Kidney (tissue), 13 donors: ENCODE measurements at regions not wholly inside any gene's neighbourhood (a gene's known extent, or its start where the extent isn't known, plus 50 kb on each side); places are given as distances from the start of the nearest gene placed in this dataset.

Source experiments
- DNase-seq, 5 donors: peaks; one replicate each; pipeline ENCODE4 v3.0.0-alpha.2; 2013 to 2020
- FAIRE-seq: peaks from 2 replicates; lab custom pipeline; 2012; peaks lifted over from hg19 to GRCh38; lab: Jason Lieb, UNC
- H3K27ac ChIP-seq, 2 donors: one replicate each; pipeline ENCODE4 v1.7.0; 2013; ENCODE audit warnings: low read depth in 2 of 2, low read length in 2 of 2, inconsistent platforms in 1 of 2
- H3K27me3 ChIP-seq: one replicate; pipeline ENCODE4 v1.7.1; 2013; ENCODE audit warnings: low read length, inconsistent platforms; ENCODE audit not compliant: control insufficient read depth, insufficient read depth
- H3K36me3 ChIP-seq, 3 donors: one replicate each; pipeline versions ENCODE4 v1.7.0 to v1.7.1; 2013; ENCODE audit warnings: low read length in 3 of 3, control low read depth in 1 of 3, inconsistent platforms in 1 of 3; ENCODE audit not compliant: insufficient read depth in 3 of 3, control insufficient read depth in 2 of 3
- H3K4me1 ChIP-seq, 3 donors: one replicate each; pipeline versions ENCODE4 v1.7.0 to v1.7.1; 2013; ENCODE audit warnings: low read length in 3 of 3, inconsistent platforms in 1 of 3, low read depth in 1 of 3; ENCODE audit not compliant: control insufficient read depth in 2 of 3, insufficient read depth in 2 of 3
- H3K4me3 ChIP-seq, 3 donors: one replicate each; pipeline versions ENCODE4 v1.7.0 to v1.8.1; 2013; ENCODE audit warnings: low read length in 3 of 3, control low read depth in 1 of 3, inconsistent platforms in 1 of 3
- H3K9ac ChIP-seq, 3 donors: one replicate each; pipeline versions ENCODE4 v1.7.0 to v1.7.1; 2013; ENCODE audit warnings: low read length in 3 of 3, control low read depth in 1 of 3, inconsistent platforms in 1 of 3
- H3K9me3 ChIP-seq, 3 donors: one replicate each; pipeline versions ENCODE4 v1.7.0 to v1.7.1; 2013; ENCODE audit warnings: low read length in 3 of 3, control low read depth in 1 of 3, inconsistent platforms in 1 of 3; ENCODE audit not compliant: control insufficient read depth in 2 of 3, insufficient read depth in 1 of 3
- intact Hi-C: fragments of 100-400 bp; cut with DNase I; formaldehyde crosslinking; loops from one replicate; pipeline ENCODE4 v1.11.1; 2022
- TF ChIP-seq, protein P1 (sequence below): IDR thresholded peaks from 3 replicates; pipeline ENCODE4 v1.5.1; 2012; ENCODE audit warnings: mild to moderate bottlenecking, moderate library complexity, borderline replicate concordance; ENCODE audit not compliant: insufficient read depth; ENCODE audit errors: extremely low read depth
- donor health status: control.
- donor health status: control.
- donor health status: control.
- donor health status: control.
- donor health status: control.
- donor health status: DM: yes; HTN: yes; CAD: no.
- donor health status: Normal renal cell carcinoma (clear cell type).

DNA sequence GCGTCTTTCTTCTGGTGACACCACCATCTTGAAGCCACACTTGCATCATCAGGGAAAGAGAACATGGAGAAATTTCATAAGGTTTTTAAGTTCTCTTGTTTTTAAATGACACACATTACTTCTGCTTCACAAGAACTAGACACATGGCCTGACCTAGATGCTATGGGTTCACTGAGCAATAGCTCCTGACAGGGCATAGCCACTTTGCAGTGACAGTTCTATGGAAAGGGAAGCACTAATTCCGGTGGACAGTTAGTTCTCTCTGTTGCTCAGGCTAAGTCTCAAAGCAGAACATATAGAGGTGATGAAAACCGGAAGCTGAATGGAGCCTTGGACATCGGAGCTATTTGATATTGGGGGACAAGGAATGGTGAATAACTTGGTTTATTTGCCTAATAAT, 940.1 kb upstream of the WWC1 start:
- Histone ChIP-seq H3K9ac (no peak overlapping the region), H3K9me3 (no peaks in the 10 kb centered on the region), H3K4me3 (no peak overlapping the region), H3K4me1 (no peaks in the 10 kb centered on the region), H3K27ac (no peak overlapping the region), H3K27me3 (no peaks in the 10 kb centered on the region), H3K36me3 (no peaks in the 10 kb centered on the region)
- intact Hi-C loops: no loop called here
- TF ChIP-seq, protein P1, sequence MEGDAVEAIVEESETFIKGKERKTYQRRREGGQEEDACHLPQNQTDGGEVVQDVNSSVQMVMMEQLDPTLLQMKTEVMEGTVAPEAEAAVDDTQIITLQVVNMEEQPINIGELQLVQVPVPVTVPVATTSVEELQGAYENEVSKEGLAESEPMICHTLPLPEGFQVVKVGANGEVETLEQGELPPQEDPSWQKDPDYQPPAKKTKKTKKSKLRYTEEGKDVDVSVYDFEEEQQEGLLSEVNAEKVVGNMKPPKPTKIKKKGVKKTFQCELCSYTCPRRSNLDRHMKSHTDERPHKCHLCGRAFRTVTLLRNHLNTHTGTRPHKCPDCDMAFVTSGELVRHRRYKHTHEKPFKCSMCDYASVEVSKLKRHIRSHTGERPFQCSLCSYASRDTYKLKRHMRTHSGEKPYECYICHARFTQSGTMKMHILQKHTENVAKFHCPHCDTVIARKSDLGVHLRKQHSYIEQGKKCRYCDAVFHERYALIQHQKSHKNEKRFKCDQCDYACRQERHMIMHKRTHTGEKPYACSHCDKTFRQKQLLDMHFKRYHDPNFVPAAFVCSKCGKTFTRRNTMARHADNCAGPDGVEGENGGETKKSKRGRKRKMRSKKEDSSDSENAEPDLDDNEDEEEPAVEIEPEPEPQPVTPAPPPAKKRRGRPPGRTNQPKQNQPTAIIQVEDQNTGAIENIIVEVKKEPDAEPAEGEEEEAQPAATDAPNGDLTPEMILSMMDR: no peak
- DNase-seq: no peak
- FAIRE-seq: no peak

DNA sequence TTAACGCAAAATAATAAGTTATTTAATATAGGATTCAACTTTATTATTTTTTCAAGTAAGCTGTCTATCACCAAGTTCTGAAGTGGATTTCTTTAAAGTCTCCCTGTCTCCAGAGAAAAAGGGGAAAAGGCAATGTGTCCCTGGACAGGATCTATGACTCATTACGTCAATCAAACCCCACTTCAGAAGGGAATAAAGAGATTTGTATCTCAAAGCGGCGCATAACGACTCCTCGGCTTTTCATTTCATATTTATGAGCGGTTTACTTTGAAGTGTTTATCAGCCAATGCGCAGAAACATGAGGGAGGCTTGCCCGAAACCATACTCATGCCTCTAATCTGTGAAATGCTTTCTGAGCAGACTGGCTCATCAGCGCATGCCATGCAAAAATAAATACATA, 938.6 kb upstream of the WWC1 start:
- no peaks in the 10 kb centered on the region for H3K9me3 ChIP-seq

DNA sequence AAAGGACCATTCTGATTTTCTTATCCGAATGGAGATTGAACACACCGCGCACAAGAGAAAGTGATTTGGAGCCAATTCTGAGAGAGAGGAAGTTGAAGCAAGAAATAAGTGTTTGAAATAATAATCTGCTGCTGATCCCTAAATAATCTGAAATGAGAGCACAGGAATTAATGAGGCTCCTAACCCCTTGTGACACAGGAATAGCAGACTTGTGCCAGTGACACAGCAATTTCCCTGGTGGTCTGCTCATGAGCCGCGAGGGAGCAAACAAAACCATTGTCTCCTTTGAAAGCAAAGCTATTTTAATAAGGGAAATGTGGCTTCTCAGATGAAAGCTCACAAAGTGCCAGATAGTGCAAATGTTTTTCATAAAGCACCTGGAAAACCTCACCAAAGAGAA, 936.1 kb upstream of the WWC1 start:
- intact Hi-C loops: no loop called here
- H3K9me3 ChIP-seq: no peaks in the 10 kb centered on the region
- no peaks in the 10 kb centered on the region for H3K27me3 ChIP-seq
- H3K4me1 ChIP-seq: no peaks in the 10 kb centered on the region
- no peak for DNase-seq
- H3K36me3 ChIP-seq: no peaks in the 10 kb centered on the region
- no peak overlapping the region for H3K9ac ChIP-seq
- FAIRE-seq: no peak
- TF ChIP-seq, protein P1: no peak
- H3K4me3 ChIP-seq: no peak overlapping the region
- no peak overlapping the region for H3K27ac ChIP-seq

More for the DNA sequence above, 938.6 kb upstream of the WWC1 start:
- H3K27me3 ChIP-seq: no peaks in the 10 kb centered on the region
- H3K27ac ChIP-seq: no peak overlapping the region
- no peak overlapping the region for H3K4me3 ChIP-seq
- H3K9ac ChIP-seq: no peak overlapping the region
- intact Hi-C loops: no loop called here
- FAIRE-seq: no peak
- H3K36me3 ChIP-seq: no peaks in the 10 kb centered on the region
- TF ChIP-seq, protein P1: no peak
- peak in 2 of 5 donors; percentile 21 to 32 for DNase-seq
- H3K4me1 ChIP-seq: no peaks in the 10 kb centered on the region

GRCh38 chr5:167356374-167356773, 935.1 kb upstream of the WWC1 start:
- TF ChIP-seq, protein P1: no peak
- DNase-seq: no peak
- no peak for FAIRE-seq
- intact Hi-C loops: no loop called here
- Histone ChIP-seq H3K27ac (no peak overlapping the region), H3K9me3 (no peaks in the 10 kb centered on the region), H3K4me1 (no peaks in the 10 kb centered on the region), H3K36me3 (no peaks in the 10 kb centered on the region), H3K27me3 (no peaks in the 10 kb centered on the region), H3K4me3 (no peak overlapping the region), H3K9ac (no peak overlapping the region)
